T-cell (primary cell): ENCODE measurements at regions not wholly inside any gene's neighbourhood (a gene's known extent, or its start where the extent isn't known, plus 50 kb on each side); places are given as distances from the start of the nearest gene placed in this dataset.

Source experiments
- ATAC-seq, 4 experiments: fragments of 200-7000 bp in 3 of 4; fragments of 150-1000 bp in 1 of 4; cut with Tn5 transposase; replicated peaks in 1 of 4; 1 replicate in 3 of 4; 2 replicates in 1 of 4; pipeline ENCODE4 v1.10.0; 2021; ENCODE audit warnings: moderate library complexity in 3 of 4, mild to moderate bottlenecking in 2 of 4, moderate number of reproducible peaks in 1 of 4
- CTCF ChIA-PET, 2 donors: fragments of 300-600 bp; sonication (Branson Sonifier 250); formaldehyde crosslinking; loops; one replicate each; lab custom pipeline; 2022; ENCODE audit warnings: antibody characterized with exemption in 2 of 2; lab: Charles Lee
- POLR2A ChIA-PET, 2 donors: fragments of 300-600 bp; sonication (Branson Sonifier 250); formaldehyde crosslinking; loops; one replicate each; lab custom pipeline; 2022; ENCODE audit warnings: antibody characterized with exemption in 2 of 2; lab: Charles Lee
- DNase-seq, 35 experiments: peaks; one replicate each; pipeline versions ENCODE4 v3.0.0 to v3.0.0-alpha.2; 2013 to 2023
- H3K27ac ChIP-seq: one replicate; pipeline ENCODE4 v1.5.1; 2013; ENCODE audit warnings: low read length
- H3K27me3 ChIP-seq, 2 experiments: replicated peaks in 1 of 2; 1 replicate in 1 of 2; 2 replicates in 1 of 2; pipeline versions ENCODE4 v1.6.1 to v1.7.0; 2013; ENCODE audit warnings: low read length in 1 of 2, mixed read lengths in 1 of 2; ENCODE audit not compliant: control insufficient read depth in 2 of 2, insufficient read depth in 2 of 2; ENCODE audit errors: extremely low read depth in 1 of 2
- H3K36me3 ChIP-seq, 2 donors: 1 replicate in 1 of 2; 2 replicates in 1 of 2; pipeline versions ENCODE4 v1.6.1 to v1.7.0; 2013; ENCODE audit warnings: low read length in 1 of 2; ENCODE audit not compliant: control insufficient read depth in 2 of 2, insufficient read depth in 1 of 2; ENCODE audit errors: extremely low read depth in 1 of 2
- H3K4me1 ChIP-seq, 2 experiments: 1 replicate in 1 of 2; 2 replicates in 1 of 2; pipeline versions ENCODE4 v1.6.1 to v1.7.0; 2013; ENCODE audit warnings: low read length in 2 of 2, mixed read lengths in 1 of 2; ENCODE audit not compliant: insufficient read depth in 2 of 2, control insufficient read depth in 1 of 2; ENCODE audit errors: extremely low read depth in 1 of 2
- H3K4me3 ChIP-seq, 2 donors: 1 replicate in 1 of 2; 2 replicates in 1 of 2; pipeline versions ENCODE4 v1.5.1 to v1.7.0; 2013; ENCODE audit warnings: mild to moderate bottlenecking in 2 of 2, low read length in 1 of 2, moderate library complexity in 1 of 2; ENCODE audit not compliant: control insufficient read depth in 1 of 2; ENCODE audit errors: extremely low read depth in 1 of 2
- H3K9me3 ChIP-seq: 2 replicates; pipeline ENCODE4 v1.7.0; 2013
- H3K27ac Mint-ChIP-seq, 2 donors: one replicate each; pipeline ENCODE4 v1.8.0; 2020 to 2021; ENCODE audit warnings: mild to moderate bottlenecking in 2 of 2, mixed read lengths in 2 of 2
- H3K27me3 Mint-ChIP-seq, 2 donors: one replicate each; pipeline ENCODE4 v1.8.0; 2021 to 2022; ENCODE audit warnings: mixed read lengths in 2 of 2
- H3K36me3 Mint-ChIP-seq: one replicate; pipeline ENCODE4 v1.8.0; 2021; ENCODE audit warnings: mixed read lengths
- H3K4me1 Mint-ChIP-seq, 3 donors: one replicate each; pipeline ENCODE4 v1.8.0; 2020 to 2022; ENCODE audit warnings: mixed read lengths in 3 of 3, mild to moderate bottlenecking in 1 of 3
- H3K4me3 Mint-ChIP-seq, 3 donors: one replicate each; pipeline ENCODE4 v1.8.0; 2020 to 2022; ENCODE audit warnings: mild to moderate bottlenecking in 3 of 3, mixed read lengths in 3 of 3, moderate library complexity in 3 of 3
- H3K9me3 Mint-ChIP-seq, 3 donors: one replicate each; pipeline ENCODE4 v1.8.0; 2020 to 2022; ENCODE audit warnings: mixed read lengths in 3 of 3
- WGBS: methylation state at CpG from one replicate; pipeline ENCODE4 v1.1.5; 2013; ENCODE audit warnings: missing lambda C conversion rate; ENCODE audit not compliant: insufficient coverage; 5-methylcytosine and 5-hydroxymethylcytosine counted together

- Mint-ChIP-seq H3K4me3 (no peak overlapping the region), H3K4me1 (peaks cover 0 to 3% (median 0%) of the 10 kb centered on the region in 3 donors), H3K27me3 (peaks cover 20 to 32% of the 10 kb centered on the region in 2 donors)
These were observed 78.3 kb downstream of the RAMP3 start for GRCh38 chr7:45235905-45236304.

DNA sequence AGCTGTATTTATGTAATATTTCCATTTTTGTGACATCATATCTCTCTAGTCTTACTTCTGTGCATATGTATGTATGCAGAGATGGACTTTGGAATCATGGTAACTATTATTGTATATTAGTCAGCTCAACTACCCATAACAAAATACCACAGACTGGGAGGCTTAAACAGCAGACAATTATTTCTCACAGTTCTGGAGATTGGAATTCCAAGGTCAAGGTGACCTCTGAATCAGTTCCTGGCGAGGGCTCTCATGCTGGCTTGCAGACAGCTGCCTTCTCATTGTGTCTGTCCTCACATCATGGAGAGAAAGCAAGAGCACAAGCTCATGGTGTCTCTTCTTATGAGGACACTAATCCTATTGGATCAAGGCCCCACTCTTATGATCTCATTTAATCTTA, 79.1 kb downstream of the RAMP3 start:
- POLR2A ChIA-PET: no interaction called here

More at GRCh38 chr7:45235905-45236304, 78.3 kb downstream of the RAMP3 start:
- Histone ChIP-seq H3K9me3 (no peaks in the 10 kb centered on the region), H3K36me3 (no peaks in the 10 kb centered on the region), H3K4me3 (no peak overlapping the region), H3K4me1 (peaks cover 0 to 3% of the 10 kb centered on the region in 2 experiments), H3K27ac (no peak overlapping the region), H3K27me3 (peaks cover 0 to 27% of the 10 kb centered on the region in 2 experiments)
- CTCF ChIA-PET: no interaction called here
- POLR2A ChIA-PET: no interaction called here
- Mint-ChIP-seq H3K9me3 (no peaks in the 10 kb centered on the region), H3K36me3 (no peaks in the 10 kb centered on the region), H3K27ac (no peak overlapping the region)
- DNase-seq (no peak), ATAC-seq (no peak)

GRCh38 chr7:45237788-45238461, 80.3 kb downstream of the RAMP3 start:
- H3K27me3 ChIP-seq: peaks cover 0 to 30% of the 10 kb centered on the region in 2 experiments
- no peak for ATAC-seq
- no peak for DNase-seq
- CTCF ChIA-PET: no interaction called here
- no peaks in the 10 kb centered on the region for H3K9me3 ChIP-seq
- H3K36me3 ChIP-seq: no peaks in the 10 kb centered on the region
- H3K27ac Mint-ChIP-seq: no peak overlapping the region
- no peak overlapping the region for H3K4me3 ChIP-seq
- WGBS: 67% methylated on average over 12 of the region's 13 CpGs
- H3K36me3 Mint-ChIP-seq: no peaks in the 10 kb centered on the region
- no peaks in the 10 kb centered on the region for H3K9me3 Mint-ChIP-seq
- H3K4me3 Mint-ChIP-seq: no peak overlapping the region
- peaks cover 26 to 45% of the 10 kb centered on the region in 2 donors for H3K27me3 Mint-ChIP-seq
- POLR2A ChIA-PET: no interaction called here
- H3K4me1 Mint-ChIP-seq: peaks cover 0 to 3% (median 0%) of the 10 kb centered on the region in 3 donors
- H3K4me1 ChIP-seq: peaks cover 0 to 3% of the 10 kb centered on the region in 2 experiments
- H3K27ac ChIP-seq: no peak overlapping the region

More for the DNA sequence above, 79.1 kb downstream of the RAMP3 start:
- Mint-ChIP-seq H3K9me3 (no peaks in the 10 kb centered on the region), H3K27ac (no peak overlapping the region), H3K27me3 (peaks cover 26 to 38% of the 10 kb centered on the region in 2 donors), H3K4me1 (peaks cover 0 to 3% (median 0%) of the 10 kb centered on the region in 3 donors), H3K4me3 (no peak overlapping the region), H3K36me3 (no peaks in the 10 kb centered on the region)
- Histone ChIP-seq H3K36me3 (no peaks in the 10 kb centered on the region), H3K4me3 (no peak overlapping the region), H3K4me1 (peaks cover 0 to 3% of the 10 kb centered on the region in 2 experiments), H3K27ac (no peak overlapping the region), H3K27me3 (peaks cover 0 to 27% of the 10 kb centered on the region in 2 experiments), H3K9me3 (no peaks in the 10 kb centered on the region)
- CTCF ChIA-PET: no interaction called here
- DNase-seq: no peak
- ATAC-seq: no peak
- 50% methylated on average over 1 of the region's 1 CpG for WGBS

GRCh38 chr7:45238806-45239205, 81.2 kb downstream of the RAMP3 start:
- no peak for DNase-seq
- H3K4me1 ChIP-seq: peaks cover 0 to 3% of the 10 kb centered on the region in 2 experiments
- Mint-ChIP-seq H3K36me3 (no peaks in the 10 kb centered on the region), H3K27ac (no peak overlapping the region), H3K27me3 (peaks cover 30 to 50% of the 10 kb centered on the region in 2 donors), H3K4me3 (no peak overlapping the region), H3K4me1 (peaks cover 0 to 2% (median 0%) of the 10 kb centered on the region in 3 donors), H3K9me3 (no peaks in the 10 kb centered on the region)
- no peaks in the 10 kb centered on the region for H3K9me3 ChIP-seq
- H3K4me3 ChIP-seq: no peak overlapping the region
- H3K27ac ChIP-seq: no peak overlapping the region
- POLR2A ChIA-PET: no interaction called here
- no peaks in the 10 kb centered on the region for H3K36me3 ChIP-seq
- H3K27me3 ChIP-seq: peaks cover 0 to 30% of the 10 kb centered on the region in 2 experiments
- CTCF ChIA-PET: no interaction called here
- WGBS: 88% methylated on average over 1 of the region's 5 CpGs
- ATAC-seq: no peak

DNA sequence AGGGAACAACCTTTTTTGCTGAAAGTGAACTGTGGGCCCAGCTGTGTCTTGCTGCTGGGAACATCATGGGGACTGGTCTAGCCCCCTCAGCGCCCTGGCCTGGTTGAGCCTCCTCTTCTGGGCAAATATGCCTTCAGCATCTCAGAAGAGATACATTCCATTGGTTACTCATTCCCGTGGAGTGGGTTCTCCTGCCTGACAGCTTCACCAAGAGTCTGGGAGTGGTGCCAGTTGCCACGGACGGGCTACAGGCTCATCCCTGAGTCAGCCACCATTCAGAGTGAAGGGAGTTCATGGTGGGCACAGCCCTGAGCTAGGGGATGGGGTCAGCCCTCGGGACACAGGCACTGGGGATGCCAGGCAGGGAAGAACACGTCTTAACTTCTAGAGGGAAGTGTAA, 81.9 kb downstream of the RAMP3 start:
- WGBS: 68% methylated on average over 4 of the region's 6 CpGs
- no peaks in the 10 kb centered on the region for H3K36me3 ChIP-seq
- peaks cover 0 to 2% (median 0%) of the 10 kb centered on the region in 3 donors for H3K4me1 Mint-ChIP-seq
- no peaks in the 10 kb centered on the region for H3K9me3 ChIP-seq
- DNase-seq: no peak
- H3K27ac ChIP-seq: no peak overlapping the region
- ChIA-PET POLR2A (no interaction called here), CTCF (no interaction called here)
- ATAC-seq: no peak
- peaks cover 0 to 30% of the 10 kb centered on the region in 2 experiments for H3K27me3 ChIP-seq
- no peak overlapping the region for H3K4me3 Mint-ChIP-seq
- H3K9me3 Mint-ChIP-seq: no peaks in the 10 kb centered on the region
- H3K4me3 ChIP-seq: no peak overlapping the region
- H3K36me3 Mint-ChIP-seq: no peaks in the 10 kb centered on the region
- peaks cover 0 to 3% of the 10 kb centered on the region in 2 experiments for H3K4me1 ChIP-seq
- no peak overlapping the region for H3K27ac Mint-ChIP-seq
- H3K27me3 Mint-ChIP-seq: peaks cover 30 to 50% of the 10 kb centered on the region in 2 donors

DNA sequence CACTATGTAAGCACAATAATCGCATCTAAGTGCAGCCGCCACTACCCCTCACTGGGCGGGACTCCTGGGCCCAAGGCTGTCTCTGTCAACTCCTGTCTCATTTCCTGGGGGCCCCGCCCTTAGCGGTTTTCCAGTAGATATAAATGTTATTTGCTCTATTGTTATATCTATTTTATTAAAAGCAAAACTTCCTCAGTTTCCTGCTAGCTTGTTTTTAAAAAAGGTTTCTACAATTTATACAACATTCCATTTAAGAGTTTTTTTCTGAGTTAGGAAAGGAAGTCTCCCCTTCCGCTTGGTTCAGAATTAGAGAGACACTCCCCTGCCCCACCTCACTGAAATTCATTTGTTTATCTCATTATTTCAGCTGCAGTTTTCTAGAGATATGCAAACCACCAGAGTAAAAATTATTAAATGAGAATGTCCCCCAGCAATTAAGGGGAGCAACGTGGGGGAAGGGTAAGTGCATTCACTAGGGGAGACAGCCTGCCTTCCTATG, 82.7 kb downstream of the RAMP3 start:
- peaks cover 0 to 3% of the 10 kb centered on the region in 2 experiments for H3K4me1 ChIP-seq
- CTCF ChIA-PET: no interaction called here
- no peak overlapping the region for H3K4me3 ChIP-seq
- Mint-ChIP-seq H3K9me3 (no peaks in the 10 kb centered on the region), H3K27me3 (peaks cover 35 to 50% of the 10 kb centered on the region in 2 donors), H3K4me1 (peaks cover 0 to 2% (median 0%) of the 10 kb centered on the region in 3 donors), H3K4me3 (no peak overlapping the region), H3K36me3 (no peaks in the 10 kb centered on the region), H3K27ac (no peak overlapping the region)
- no peaks in the 10 kb centered on the region for H3K9me3 ChIP-seq
- WGBS: no CpG with 5 or more reads among the region's 7 CpGs
- POLR2A ChIA-PET: no interaction called here
- ATAC-seq (no peak), DNase-seq (no peak)
- peaks cover 0 to 30% of the 10 kb centered on the region in 2 experiments for H3K27me3 ChIP-seq
- H3K27ac ChIP-seq: no peak overlapping the region
- H3K36me3 ChIP-seq: no peaks in the 10 kb centered on the region
